Parathyroid adenoma (tissue), 2 donors: ENCODE measurements at regions not wholly inside any gene's neighbourhood (a gene's known extent, or its start where the extent isn't known, plus 50 kb on each side); places are given as distances from the start of the nearest gene placed in this dataset.

Experiments used
- H2AFZ ChIP-seq: fragments of 300-600 bp; sonication (generic); one replicate; pipeline ENCODE4 v1.7.0; 2017; ENCODE audit warnings: antibody characterized with exemption, mild to moderate bottlenecking
- H3K27ac ChIP-seq: fragments of 300-600 bp; sonication (generic); one replicate; pipeline ENCODE4 v1.7.0; 2017
- H3K27me3 ChIP-seq: fragments of 300-600 bp; sonication (generic); one replicate; pipeline ENCODE4 v1.7.0; 2017; ENCODE audit warnings: low read length; ENCODE audit not compliant: control insufficient read depth, insufficient read depth
- H3K36me3 ChIP-seq: fragments of 300-600 bp; sonication (generic); one replicate; pipeline ENCODE4 v1.7.0; 2017; ENCODE audit warnings: low read length; ENCODE audit not compliant: control insufficient read depth, insufficient read depth
- H3K4me1 ChIP-seq: fragments of 300-600 bp; sonication (generic); one replicate; pipeline ENCODE4 v1.7.0; 2017; ENCODE audit warnings: control low read depth
- H3K4me2 ChIP-seq: fragments of 300-600 bp; sonication (generic); one replicate; pipeline ENCODE4 v1.7.0; 2017; ENCODE audit warnings: low read length
- H3K4me3 ChIP-seq: fragments of 300-600 bp; sonication (generic); one replicate; pipeline ENCODE4 v1.7.0; 2017; ENCODE audit warnings: low read depth, low read length
- H3K79me2 ChIP-seq: fragments of 300-600 bp; sonication (generic); one replicate; pipeline ENCODE4 v1.7.0; 2017; ENCODE audit warnings: control low read depth
- H3K9ac ChIP-seq: fragments of 300-600 bp; sonication (generic); one replicate; pipeline ENCODE4 v1.7.0; 2017; ENCODE audit warnings: mild to moderate bottlenecking
- H3K9me3 ChIP-seq: fragments of 300-600 bp; sonication (generic); one replicate; pipeline ENCODE4 v1.7.0; 2017; ENCODE audit warnings: low read length; ENCODE audit not compliant: control insufficient read depth
- TF ChIP-seq, protein P1 (sequence below): fragments of 300-600 bp; sonication (generic); IDR thresholded peaks from one replicate; pipeline ENCODE4 v1.7.0; 2017; ENCODE audit warnings: antibody characterized with exemption, mild to moderate bottlenecking
- donor health status: primary hyperparathyroidism.

DNA sequence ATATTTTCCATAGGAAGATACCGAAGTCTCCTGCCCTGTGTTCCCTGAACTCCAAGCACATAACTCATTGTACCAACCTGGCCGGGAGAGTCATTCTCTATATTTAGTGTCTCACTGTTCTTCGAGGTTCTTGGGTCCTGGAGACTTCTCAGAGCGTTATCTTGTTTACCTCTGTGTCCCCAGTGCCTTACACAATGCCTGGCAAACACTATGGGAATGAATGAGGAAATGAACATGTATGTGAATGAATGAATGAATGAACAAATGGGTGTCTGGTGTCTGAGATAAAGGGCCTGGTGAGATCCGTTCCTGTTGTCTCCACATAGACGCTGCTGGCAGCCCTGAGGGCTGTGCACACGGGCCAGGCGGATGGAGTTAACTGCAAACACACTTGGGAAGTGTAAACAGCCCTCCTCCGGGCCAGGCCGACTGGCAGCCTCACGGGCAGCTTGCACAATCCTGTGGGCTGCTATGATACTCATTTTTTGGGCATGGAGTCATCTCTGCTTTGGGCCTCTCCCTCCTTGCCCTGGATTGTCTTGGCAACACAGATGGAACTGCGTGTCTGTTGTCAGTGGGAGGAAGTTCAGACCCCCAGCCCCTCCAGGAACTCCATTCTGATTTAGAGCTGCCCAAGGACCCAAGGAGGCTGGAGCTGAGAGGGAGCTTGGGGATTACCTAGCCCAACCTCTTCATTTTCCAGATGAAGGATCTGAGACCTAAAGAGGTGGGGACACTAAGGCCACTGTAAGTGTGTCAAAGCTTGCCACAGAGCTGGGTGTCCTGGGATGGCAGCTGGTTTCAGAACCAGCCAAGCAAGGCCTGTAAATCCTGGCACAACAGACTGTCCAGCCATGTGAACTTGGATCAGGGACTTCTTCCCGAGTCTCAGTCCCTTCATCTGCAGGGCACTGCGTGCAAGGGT is 124.4 kb downstream of the INHBB start:
- Histone ChIP-seq H3K4me3 (no peak overlapping the region), H3K4me1 (no peaks in the 10 kb centered on the region), H3K4me2 (no peak overlapping the region), H3K9ac (no peak overlapping the region), H3K79me2 (no peaks in the 10 kb centered on the region), H3K27ac (no peak overlapping the region), H3K36me3 (no peaks in the 10 kb centered on the region), H3K9me3 (no peaks in the 10 kb centered on the region), H3K27me3 (no peaks in the 10 kb centered on the region), H2AFZ (no peak overlapping the region)
- TF ChIP-seq, protein P1, sequence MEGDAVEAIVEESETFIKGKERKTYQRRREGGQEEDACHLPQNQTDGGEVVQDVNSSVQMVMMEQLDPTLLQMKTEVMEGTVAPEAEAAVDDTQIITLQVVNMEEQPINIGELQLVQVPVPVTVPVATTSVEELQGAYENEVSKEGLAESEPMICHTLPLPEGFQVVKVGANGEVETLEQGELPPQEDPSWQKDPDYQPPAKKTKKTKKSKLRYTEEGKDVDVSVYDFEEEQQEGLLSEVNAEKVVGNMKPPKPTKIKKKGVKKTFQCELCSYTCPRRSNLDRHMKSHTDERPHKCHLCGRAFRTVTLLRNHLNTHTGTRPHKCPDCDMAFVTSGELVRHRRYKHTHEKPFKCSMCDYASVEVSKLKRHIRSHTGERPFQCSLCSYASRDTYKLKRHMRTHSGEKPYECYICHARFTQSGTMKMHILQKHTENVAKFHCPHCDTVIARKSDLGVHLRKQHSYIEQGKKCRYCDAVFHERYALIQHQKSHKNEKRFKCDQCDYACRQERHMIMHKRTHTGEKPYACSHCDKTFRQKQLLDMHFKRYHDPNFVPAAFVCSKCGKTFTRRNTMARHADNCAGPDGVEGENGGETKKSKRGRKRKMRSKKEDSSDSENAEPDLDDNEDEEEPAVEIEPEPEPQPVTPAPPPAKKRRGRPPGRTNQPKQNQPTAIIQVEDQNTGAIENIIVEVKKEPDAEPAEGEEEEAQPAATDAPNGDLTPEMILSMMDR: no peak

DNA sequence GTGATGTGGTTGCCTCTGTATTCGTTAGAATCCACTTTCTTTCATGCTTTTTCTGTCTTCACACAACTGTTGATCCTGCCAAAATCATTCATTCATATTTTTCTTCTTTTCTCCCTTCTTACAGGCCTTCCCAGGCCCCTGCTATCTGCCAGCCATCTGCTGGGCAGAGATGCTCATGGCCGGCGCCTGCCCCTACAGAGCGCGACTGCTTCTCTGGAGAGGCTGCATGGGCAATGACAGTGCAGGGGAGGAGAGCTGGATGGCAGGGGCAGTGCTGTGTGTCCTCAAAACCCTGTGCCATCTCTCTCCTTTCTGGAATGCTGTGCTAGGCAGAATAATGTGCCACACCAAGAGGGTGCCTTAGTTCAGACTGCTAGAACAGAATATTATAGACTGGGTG is 125.2 kb downstream of the INHBB start:
- H3K27ac ChIP-seq: no peak overlapping the region
- no peaks in the 10 kb centered on the region for H3K79me2 ChIP-seq
- H3K27me3 ChIP-seq: no peaks in the 10 kb centered on the region
- H2AFZ ChIP-seq: no peak overlapping the region
- TF ChIP-seq, protein P1: no peak
- H3K4me3 ChIP-seq: no peak overlapping the region
- no peak overlapping the region for H3K4me2 ChIP-seq
- no peak overlapping the region for H3K9ac ChIP-seq
- no peaks in the 10 kb centered on the region for H3K4me1 ChIP-seq
- no peaks in the 10 kb centered on the region for H3K36me3 ChIP-seq
- no peaks in the 10 kb centered on the region for H3K9me3 ChIP-seq

DNA sequence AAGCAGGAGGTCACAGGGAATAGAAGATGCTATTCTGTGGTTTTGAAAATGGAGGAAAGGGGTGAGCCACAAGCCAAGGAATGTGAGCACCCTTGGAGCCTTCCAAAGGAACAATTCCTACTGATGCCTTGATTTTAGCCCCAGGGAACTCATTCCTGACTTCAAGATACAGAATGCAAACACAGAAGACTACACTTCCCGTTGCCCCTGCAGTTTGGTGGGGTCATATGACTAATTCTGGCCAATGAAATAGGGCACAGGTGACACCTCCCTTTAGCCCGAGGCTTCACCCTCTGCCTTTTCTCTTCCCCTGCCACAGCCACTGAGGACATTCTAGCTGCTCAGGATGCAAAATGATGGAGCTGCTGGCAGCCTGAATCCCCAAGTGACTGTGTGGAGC is 126.1 kb downstream of the INHBB start:
- Histone ChIP-seq H3K27ac (no peak overlapping the region), H3K9me3 (no peaks in the 10 kb centered on the region), H3K4me3 (no peak overlapping the region), H2AFZ (no peak overlapping the region), H3K36me3 (no peaks in the 10 kb centered on the region), H3K4me1 (no peaks in the 10 kb centered on the region), H3K79me2 (no peaks in the 10 kb centered on the region), H3K4me2 (no peak overlapping the region), H3K9ac (no peak overlapping the region), H3K27me3 (no peaks in the 10 kb centered on the region)
- TF ChIP-seq, protein P1: no peak

DNA sequence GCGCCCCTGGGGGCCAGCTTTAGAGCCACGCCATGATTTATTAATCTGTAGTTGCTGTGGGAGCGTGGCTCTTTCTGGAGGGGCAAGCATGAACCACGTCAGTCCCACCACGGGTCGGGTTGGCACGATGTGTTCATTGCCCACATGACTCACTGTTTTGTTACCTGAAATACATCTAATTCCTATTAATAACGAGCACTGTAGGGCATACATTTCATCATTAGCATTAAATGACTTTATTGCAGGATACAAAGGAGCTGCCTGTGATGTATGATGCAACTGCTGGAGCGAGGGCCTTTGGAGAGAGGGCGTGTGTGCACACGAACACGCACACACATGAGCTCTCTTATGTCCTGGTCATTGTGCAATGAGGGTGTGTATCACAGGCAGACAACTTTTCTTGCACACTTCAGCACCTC is 127.0 kb downstream of the INHBB start:
- Histone ChIP-seq H3K4me1 (no peaks in the 10 kb centered on the region), H3K79me2 (no peaks in the 10 kb centered on the region), H3K27me3 (no peaks in the 10 kb centered on the region), H3K9ac (no peak overlapping the region), H3K4me2 (no peak overlapping the region), H3K9me3 (no peaks in the 10 kb centered on the region), H3K36me3 (no peaks in the 10 kb centered on the region), H3K4me3 (no peak overlapping the region), H3K27ac (no peak overlapping the region), H2AFZ (no peak overlapping the region)
- TF ChIP-seq, protein P1: no peak
